ENCODE measurements at regions not wholly inside any gene's neighbourhood (a gene's known extent, or its start where the extent isn't known, plus 50 kb on each side); places are given as distances from the start of the nearest gene placed in this dataset.

DNA sequence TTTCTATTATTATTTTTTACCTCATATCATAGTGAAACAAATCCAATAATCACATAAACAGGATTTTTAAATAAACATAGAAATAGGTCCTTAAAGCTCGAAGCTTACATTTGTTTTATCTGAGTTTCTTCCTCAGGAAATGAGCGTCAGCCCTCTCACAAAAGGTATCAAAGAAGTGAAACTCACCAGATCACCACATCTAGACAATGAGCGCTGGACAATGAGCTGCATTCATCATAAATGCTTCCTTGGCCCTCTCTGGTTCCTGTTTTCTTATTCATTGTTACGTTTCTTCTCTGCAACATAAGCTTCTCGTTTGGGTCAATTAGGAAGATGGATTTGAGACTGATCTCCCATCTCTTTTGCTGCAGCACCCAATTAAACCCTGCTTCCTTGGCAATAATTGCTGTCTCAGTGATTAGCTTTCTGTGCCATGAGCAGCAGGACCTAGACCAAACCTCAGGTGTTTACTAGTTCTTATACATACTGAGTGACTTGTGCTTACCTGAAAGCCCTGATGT, 649.9 kb upstream of the LUZP2 start:
- TF ChIP-seq, protein P1, sequence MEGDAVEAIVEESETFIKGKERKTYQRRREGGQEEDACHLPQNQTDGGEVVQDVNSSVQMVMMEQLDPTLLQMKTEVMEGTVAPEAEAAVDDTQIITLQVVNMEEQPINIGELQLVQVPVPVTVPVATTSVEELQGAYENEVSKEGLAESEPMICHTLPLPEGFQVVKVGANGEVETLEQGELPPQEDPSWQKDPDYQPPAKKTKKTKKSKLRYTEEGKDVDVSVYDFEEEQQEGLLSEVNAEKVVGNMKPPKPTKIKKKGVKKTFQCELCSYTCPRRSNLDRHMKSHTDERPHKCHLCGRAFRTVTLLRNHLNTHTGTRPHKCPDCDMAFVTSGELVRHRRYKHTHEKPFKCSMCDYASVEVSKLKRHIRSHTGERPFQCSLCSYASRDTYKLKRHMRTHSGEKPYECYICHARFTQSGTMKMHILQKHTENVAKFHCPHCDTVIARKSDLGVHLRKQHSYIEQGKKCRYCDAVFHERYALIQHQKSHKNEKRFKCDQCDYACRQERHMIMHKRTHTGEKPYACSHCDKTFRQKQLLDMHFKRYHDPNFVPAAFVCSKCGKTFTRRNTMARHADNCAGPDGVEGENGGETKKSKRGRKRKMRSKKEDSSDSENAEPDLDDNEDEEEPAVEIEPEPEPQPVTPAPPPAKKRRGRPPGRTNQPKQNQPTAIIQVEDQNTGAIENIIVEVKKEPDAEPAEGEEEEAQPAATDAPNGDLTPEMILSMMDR (optimal IDR thresholded peaks at IDR 0.05 in 1 of 3, IDR thresholded peaks at IDR 0.05 in 1 of 3, conservative IDR thresholded peaks at IDR 0.05 in 1 of 3; ENCODE audit: extremely low read depth in 1 of 3, insufficient read depth in 2 of 3, low read length in 3 of 3): no peak
- TF ChIP-seq EZH2 (IDR thresholded peaks at IDR 0.05; ENCODE audit: low read length): no peak
